Transverse colon (tissue), 4 donors: ENCODE measurements at regions not wholly inside any gene's neighbourhood (a gene's known extent, or its start where the extent isn't known, plus 50 kb on each side); places are given as distances from the start of the nearest gene placed in this dataset.

Experiments used
- CTCF ChIP-seq, 5 experiments: fragments of 200-600 bp in 3 of 5; fragments of 450-650 bp in 2 of 5; sonication (generic) in 3 of 5; IDR thresholded peaks; 1 replicate in 2 of 5; 2 replicates in 3 of 5; pipeline ENCODE4 v1.5.1; 2016 to 2017; ENCODE audit warnings: antibody characterized with exemption in 5 of 5, inconsistent platforms in 3 of 5, mild to moderate bottlenecking in 2 of 5, moderate library complexity in 1 of 5
- EP300 ChIP-seq: sonication (generic); formaldehyde crosslinking; IDR thresholded peaks from one replicate; pipeline ENCODE4 v1.6.1; 2017; ENCODE audit warnings: antibody characterized with exemption, low read depth
- POLR2A ChIP-seq: fragments of 450-650 bp; IDR thresholded peaks from one replicate; pipeline ENCODE4 v1.6.1; 2016; ENCODE audit warnings: antibody characterized with exemption, mild to moderate bottlenecking, moderate library complexity
- POLR2AphosphoS5 ChIP-seq, 3 donors: sonication (generic); formaldehyde crosslinking; IDR thresholded peaks; one replicate each; pipeline ENCODE4 v1.6.1; 2016; ENCODE audit warnings: antibody characterized with exemption in 3 of 3

DNA sequence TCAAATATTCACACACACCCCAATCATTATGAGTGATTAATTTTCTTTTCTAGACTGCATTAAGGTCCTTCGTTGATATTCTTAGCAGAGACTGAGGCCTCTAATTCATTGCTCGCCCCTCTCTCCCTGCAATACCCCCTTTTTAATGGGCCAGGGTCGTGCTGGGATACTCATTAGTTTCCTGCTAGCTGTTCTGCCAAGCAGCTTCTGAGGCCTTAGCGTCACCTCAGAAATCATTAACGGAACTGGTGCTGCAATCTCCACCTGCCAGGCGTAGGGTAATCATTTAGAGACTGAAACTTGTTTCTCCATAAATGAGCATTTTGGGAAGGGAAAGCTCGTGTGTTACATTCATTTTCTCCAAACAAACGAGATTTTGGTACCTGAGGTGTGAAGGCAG, 1054.7 kb downstream of the GALC start:
- TF ChIP-seq POLR2A: no peak
- no peak for TF ChIP-seq CTCF (IDR thresholded peaks at IDR 0.05)
- TF ChIP-seq EP300: no peak
- no peak for TF ChIP-seq POLR2AphosphoS5 (IDR thresholded peaks at IDR 0.05)
